ENCODE measurements at regions not wholly inside any gene's neighbourhood (a gene's known extent, or its start where the extent isn't known, plus 50 kb on each side); places are given as distances from the start of the nearest gene placed in this dataset.

GRCh38 chr13:30107521-30108136, 199.7 kb downstream of the KATNAL1 start:
- Histone ChIP-seq H4K8ac (ENCODE audit: low read length) (no peak overlapping the region), H3K4ac (ENCODE audit: low read depth in 1 of 2, low read length in 2 of 2) (no peak overlapping the region), H3K27ac (ENCODE audit: low read length, poor library complexity, severe bottlenecking) (no peak overlapping the region), H3K18ac (ENCODE audit: low read depth in 1 of 2, low read length in 2 of 2) (peak overlapping the region in 1 of 2 experiments; percentile 15), H3K27me3 (ENCODE audit: control insufficient read depth in 1 of 2, insufficient read depth in 1 of 2, low read length in 2 of 2) (peaks cover 0 to 6% of the 10 kb centered on the region in 2 experiments), H3K4me3 (ENCODE audit: insufficient read depth in 1 of 2, low read depth in 1 of 2, low read length in 2 of 2) (no peak overlapping the region), H2BK12ac (ENCODE audit: low read length in 2 of 2) (no peak overlapping the region), H3K14ac (ENCODE audit: low read length in 2 of 2) (no peak overlapping the region), H2AFZ (ENCODE audit: low read depth, low read length) (no peak overlapping the region), H2AK5ac (ENCODE audit: low read length, severe bottlenecking) (no peak overlapping the region), H2BK15ac (ENCODE audit: low read depth, poor library complexity, severe bottlenecking) (no peak overlapping the region), H3K9ac (ENCODE audit: low read length) (no peak overlapping the region), H3K9me3 (ENCODE audit: control insufficient read depth, low read length) (no peaks in the 10 kb centered on the region), H2BK5ac (ENCODE audit: low read depth, low read length, poor library complexity, severe bottlenecking) (no peak overlapping the region), H3K4me1 (ENCODE audit: control insufficient read depth, insufficient read depth, low read depth, low read length) (peaks cover 6% of the 10 kb centered on the region), H3K23ac (ENCODE audit: low read length in 2 of 2) (no peak overlapping the region), H2BK120ac (ENCODE audit: low read depth, low read length) (no peak overlapping the region), H3K36me3 (ENCODE audit: control insufficient read depth in 1 of 2, insufficient read depth in 2 of 2, low read depth in 1 of 2, low read length in 2 of 2) (no peaks in the 10 kb centered on the region), H3K4me2 (ENCODE audit: low read length, poor library complexity, severe bottlenecking) (no peak overlapping the region), H4K91ac (ENCODE audit: low read length) (no peak overlapping the region), H3K79me1 (replicated peaks; ENCODE audit: low read length, poor library complexity, severe bottlenecking) (no peaks in the 10 kb centered on the region)
- DNase-seq: peak; percentile 42
- 67% methylated on average over 13 of the region's 14 CpGs for WGBS

- H3K4ac ChIP-seq (ENCODE audit: low read depth in 1 of 2, low read length in 2 of 2): no peak overlapping the region
- H3K79me1 ChIP-seq (replicated peaks; ENCODE audit: low read length, poor library complexity, severe bottlenecking): no peaks in the 10 kb centered on the region
- no peak overlapping the region for H2AFZ ChIP-seq (ENCODE audit: low read depth, low read length)
- no peak overlapping the region for H2BK12ac ChIP-seq (ENCODE audit: low read length in 2 of 2)
- no peak overlapping the region for H3K4me2 ChIP-seq (ENCODE audit: low read length, poor library complexity, severe bottlenecking)
- no peak overlapping the region for H2BK15ac ChIP-seq (ENCODE audit: low read depth, poor library complexity, severe bottlenecking)
- no peak overlapping the region for H4K8ac ChIP-seq (ENCODE audit: low read length)
- no peak overlapping the region for H3K18ac ChIP-seq (ENCODE audit: low read depth in 1 of 2, low read length in 2 of 2)
- no peak overlapping the region for H3K23ac ChIP-seq (ENCODE audit: low read length in 2 of 2)
- H2AK5ac ChIP-seq (ENCODE audit: low read length, severe bottlenecking): no peak overlapping the region
- H3K4me3 ChIP-seq (ENCODE audit: insufficient read depth in 1 of 2, low read depth in 1 of 2, low read length in 2 of 2): peak overlapping the region in 1 of 2 experiments; percentile 1
- H2BK120ac ChIP-seq (ENCODE audit: low read depth, low read length): no peak overlapping the region
- DNase-seq: no peak
- H3K4me1 ChIP-seq (ENCODE audit: control insufficient read depth, insufficient read depth, low read depth, low read length): peaks cover 4% of the 10 kb centered on the region
- peaks cover 0 to 4% of the 10 kb centered on the region in 2 experiments for H3K27me3 ChIP-seq (ENCODE audit: control insufficient read depth in 1 of 2, insufficient read depth in 1 of 2, low read length in 2 of 2)
- H3K9me3 ChIP-seq (ENCODE audit: control insufficient read depth, low read length): no peaks in the 10 kb centered on the region
- no peak overlapping the region for H3K9ac ChIP-seq (ENCODE audit: low read length)
- H3K36me3 ChIP-seq (ENCODE audit: control insufficient read depth in 1 of 2, insufficient read depth in 2 of 2, low read depth in 1 of 2, low read length in 2 of 2): no peaks in the 10 kb centered on the region
- H3K14ac ChIP-seq (ENCODE audit: low read length in 2 of 2): no peak overlapping the region
- H2BK5ac ChIP-seq (ENCODE audit: low read depth, low read length, poor library complexity, severe bottlenecking): no peak overlapping the region
- WGBS: 99% methylated on average over 6 of the region's 6 CpGs
- H4K91ac ChIP-seq (ENCODE audit: low read length): no peak overlapping the region
- H3K27ac ChIP-seq (ENCODE audit: low read length, poor library complexity, severe bottlenecking): no peak overlapping the region
Measured at GRCh38 chr13:30107121-30107520, 200.2 kb downstream of the KATNAL1 start.

GRCh38 chr13:30105381-30105780, 202.0 kb downstream of the KATNAL1 start:
- H2BK15ac ChIP-seq (ENCODE audit: low read depth, poor library complexity, severe bottlenecking): no peak overlapping the region
- no peak overlapping the region for H3K4ac ChIP-seq (ENCODE audit: low read depth in 1 of 2, low read length in 2 of 2)
- H3K4me2 ChIP-seq (ENCODE audit: low read length, poor library complexity, severe bottlenecking): no peak overlapping the region
- H3K4me3 ChIP-seq (ENCODE audit: insufficient read depth in 1 of 2, low read depth in 1 of 2, low read length in 2 of 2): no peak overlapping the region
- H3K14ac ChIP-seq (ENCODE audit: low read length in 2 of 2): no peak overlapping the region
- no peaks in the 10 kb centered on the region for H3K27me3 ChIP-seq (ENCODE audit: control insufficient read depth in 1 of 2, insufficient read depth in 1 of 2, low read length in 2 of 2)
- H3K27ac ChIP-seq (ENCODE audit: low read length, poor library complexity, severe bottlenecking): no peak overlapping the region
- H4K8ac ChIP-seq (ENCODE audit: low read length): peak overlapping the region; percentile 73
- H3K36me3 ChIP-seq (ENCODE audit: control insufficient read depth in 1 of 2, insufficient read depth in 2 of 2, low read depth in 1 of 2, low read length in 2 of 2): no peaks in the 10 kb centered on the region
- no peak overlapping the region for H3K23ac ChIP-seq (ENCODE audit: low read length in 2 of 2)
- H3K79me1 ChIP-seq (replicated peaks; ENCODE audit: low read length, poor library complexity, severe bottlenecking): no peaks in the 10 kb centered on the region
- H3K18ac ChIP-seq (ENCODE audit: low read depth in 1 of 2, low read length in 2 of 2): no peak overlapping the region
- H4K91ac ChIP-seq (ENCODE audit: low read length): peak overlapping the region; percentile 31
- no peaks in the 10 kb centered on the region for H3K4me1 ChIP-seq (ENCODE audit: control insufficient read depth, insufficient read depth, low read depth, low read length)
- H2AK5ac ChIP-seq (ENCODE audit: low read length, severe bottlenecking): no peak overlapping the region
- no peak for DNase-seq
- H3K9ac ChIP-seq (ENCODE audit: low read length): no peak overlapping the region
- H2AFZ ChIP-seq (ENCODE audit: low read depth, low read length): no peak overlapping the region
- no peak overlapping the region for H2BK5ac ChIP-seq (ENCODE audit: low read depth, low read length, poor library complexity, severe bottlenecking)
- H2BK12ac ChIP-seq (ENCODE audit: low read length in 2 of 2): peak overlapping the region in 1 of 2 experiments; percentile 57
- H3K9me3 ChIP-seq (ENCODE audit: control insufficient read depth, low read length): no peaks in the 10 kb centered on the region
- H2BK120ac ChIP-seq (ENCODE audit: low read depth, low read length): no peak overlapping the region
- WGBS: 73% methylated on average over 8 of the region's 8 CpGs

GRCh38 chr13:30103161-30103840, 204.1 kb downstream of the KATNAL1 start:
- Histone ChIP-seq H3K23ac (ENCODE audit: low read length in 2 of 2) (no peak overlapping the region), H3K4me1 (ENCODE audit: control insufficient read depth, insufficient read depth, low read depth, low read length) (no peaks in the 10 kb centered on the region), H3K27ac (ENCODE audit: low read length, poor library complexity, severe bottlenecking) (no peak overlapping the region), H3K9ac (ENCODE audit: low read length) (no peak overlapping the region), H2BK12ac (ENCODE audit: low read length in 2 of 2) (no peak overlapping the region), H3K4me2 (ENCODE audit: low read length, poor library complexity, severe bottlenecking) (no peak overlapping the region), H3K4ac (ENCODE audit: low read depth in 1 of 2, low read length in 2 of 2) (no peak overlapping the region), H2BK5ac (ENCODE audit: low read depth, low read length, poor library complexity, severe bottlenecking) (no peak overlapping the region), H2BK15ac (ENCODE audit: low read depth, poor library complexity, severe bottlenecking) (no peak overlapping the region), H3K18ac (ENCODE audit: low read depth in 1 of 2, low read length in 2 of 2) (no peak overlapping the region), H3K79me1 (replicated peaks; ENCODE audit: low read length, poor library complexity, severe bottlenecking) (no peaks in the 10 kb centered on the region), H3K36me3 (ENCODE audit: control insufficient read depth in 1 of 2, insufficient read depth in 2 of 2, low read depth in 1 of 2, low read length in 2 of 2) (no peaks in the 10 kb centered on the region), H2BK120ac (ENCODE audit: low read depth, low read length) (no peak overlapping the region), H4K91ac (ENCODE audit: low read length) (no peak overlapping the region), H3K4me3 (ENCODE audit: insufficient read depth in 1 of 2, low read depth in 1 of 2, low read length in 2 of 2) (no peak overlapping the region), H3K9me3 (ENCODE audit: control insufficient read depth, low read length) (no peaks in the 10 kb centered on the region), H3K14ac (ENCODE audit: low read length in 2 of 2) (no peak overlapping the region), H2AFZ (ENCODE audit: low read depth, low read length) (no peak overlapping the region), H2AK5ac (ENCODE audit: low read length, severe bottlenecking) (no peak overlapping the region), H3K27me3 (ENCODE audit: control insufficient read depth in 1 of 2, insufficient read depth in 1 of 2, low read length in 2 of 2) (no peaks in the 10 kb centered on the region), H4K8ac (ENCODE audit: low read length) (no peak overlapping the region)
- 91% methylated on average over 4 of the region's 5 CpGs for WGBS
- no peak for DNase-seq

Measured in mesenchymal stem cell (in vitro differentiated cells and primary cell).